IPS-18c (cell line): ENCODE measurements at regions not wholly inside any gene's neighbourhood (a gene's known extent, or its start where the extent isn't known, plus 50 kb on each side); places are given as distances from the start of the nearest gene placed in this dataset.

Experiments
- H3K4me3 ChIP-seq: 2 replicates; pipeline ENCODE4 v1.7.0; 2013; ENCODE audit warnings: low read depth, mild to moderate bottlenecking, low read length, moderate library complexity; ENCODE audit not compliant: insufficient read depth
- H3K9me3 ChIP-seq: one replicate; pipeline ENCODE4 v1.6.1; 2013; ENCODE audit warnings: mild to moderate bottlenecking, low read length, moderate library complexity; ENCODE audit not compliant: control insufficient read depth, insufficient read depth

DNA sequence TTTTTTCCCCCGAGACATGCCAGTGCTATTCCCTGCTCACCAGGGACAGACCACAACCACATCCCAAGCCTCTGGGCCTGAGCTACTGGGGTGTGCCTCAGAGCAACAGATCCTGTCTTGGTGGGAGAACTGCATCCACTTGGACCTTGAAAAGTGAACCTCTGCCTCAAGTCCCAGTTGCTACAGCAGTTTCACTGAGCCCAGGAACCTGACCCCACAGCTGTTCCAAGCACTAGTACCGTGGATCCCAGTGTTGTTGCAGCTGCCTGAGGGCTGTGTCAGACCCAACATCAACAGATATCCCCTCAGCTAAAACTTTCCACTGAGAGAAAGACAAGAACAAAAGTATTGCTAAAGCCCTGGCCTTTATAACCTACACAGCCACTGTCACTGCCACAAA is 373.0 kb downstream of the PLPP3 start:
- H3K9me3 ChIP-seq = no peaks in the 10 kb centered on the region
- H3K4me3 ChIP-seq = no peak overlapping the region

DNA sequence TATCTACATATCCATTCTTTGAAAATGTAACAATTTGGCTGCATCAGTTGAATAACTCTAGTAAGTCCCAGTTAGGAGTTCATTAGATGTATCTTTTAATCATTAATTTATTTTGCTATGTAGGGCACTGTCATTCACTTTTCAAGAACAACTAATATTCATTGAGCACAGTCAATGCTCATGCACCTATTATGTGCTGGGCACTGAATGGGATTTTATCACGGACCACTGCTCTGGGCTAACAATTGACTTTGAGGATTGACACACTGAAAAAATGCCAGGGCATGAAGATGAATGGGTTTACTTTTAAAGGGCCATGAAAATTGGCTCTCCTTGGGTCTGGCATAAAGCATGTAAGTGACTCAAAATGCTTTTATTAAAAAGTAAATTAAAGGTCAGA is 375.2 kb downstream of the PLPP3 start:
- H3K4me3 ChIP-seq = no peak overlapping the region
- no peaks in the 10 kb centered on the region for H3K9me3 ChIP-seq

DNA sequence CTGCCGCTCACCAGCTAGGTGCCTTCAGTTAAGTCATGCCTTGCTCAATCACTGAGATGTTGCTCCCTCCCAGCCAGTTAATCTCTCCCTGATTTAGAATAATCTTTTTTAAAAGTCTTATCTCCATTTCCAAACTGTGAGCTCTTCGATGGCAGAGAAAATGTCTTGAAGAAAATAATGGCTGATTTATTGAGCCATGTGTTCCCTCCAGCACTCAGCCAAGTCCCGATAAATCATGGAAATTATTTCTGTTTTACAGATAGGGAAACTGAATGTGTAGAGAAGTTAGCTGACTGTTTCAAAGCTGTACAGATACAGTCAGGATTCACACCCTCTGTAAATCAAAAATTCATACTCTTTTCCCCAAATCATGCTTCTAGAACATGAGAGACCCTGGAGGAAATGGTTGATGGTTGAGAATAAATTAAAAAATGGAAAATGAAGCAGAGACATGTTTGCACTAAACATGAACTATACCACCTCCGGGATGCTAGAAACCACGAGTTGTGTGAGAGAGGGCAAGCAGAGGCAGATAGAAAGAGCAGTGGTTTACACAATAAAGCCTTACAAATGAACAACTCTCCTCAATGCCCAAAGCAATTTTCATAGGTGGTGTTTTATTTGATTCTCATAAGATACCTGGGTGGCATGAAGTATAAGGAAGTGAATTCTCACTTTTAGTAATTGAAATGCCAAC is 376.4 kb downstream of the PLPP3 start:
- H3K4me3 ChIP-seq = no peak overlapping the region

DNA sequence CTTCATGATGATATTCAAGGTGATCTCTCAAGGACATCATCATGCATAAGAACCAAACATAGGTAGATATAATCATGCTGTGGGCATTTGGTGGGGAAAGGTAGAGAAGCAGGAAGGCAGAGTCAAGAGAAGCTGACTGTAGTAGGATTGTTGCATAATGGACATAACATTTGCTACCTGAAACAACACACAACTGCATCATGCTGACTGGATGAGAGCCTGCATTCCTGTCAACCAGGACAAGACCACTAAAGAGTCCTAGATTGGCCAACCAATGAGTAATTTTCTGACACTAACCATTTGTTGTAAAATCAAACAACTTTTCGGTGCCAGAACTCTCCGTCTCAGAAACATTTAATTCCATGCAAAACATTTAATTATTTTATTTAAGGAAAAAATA is 377.2 kb downstream of the PLPP3 start:
- Histone ChIP-seq H3K9me3 (no peaks in the 10 kb centered on the region), H3K4me3 (no peak overlapping the region)

More for the DNA sequence above, 376.4 kb downstream of the PLPP3 start:
- no peaks in the 10 kb centered on the region for H3K9me3 ChIP-seq

DNA sequence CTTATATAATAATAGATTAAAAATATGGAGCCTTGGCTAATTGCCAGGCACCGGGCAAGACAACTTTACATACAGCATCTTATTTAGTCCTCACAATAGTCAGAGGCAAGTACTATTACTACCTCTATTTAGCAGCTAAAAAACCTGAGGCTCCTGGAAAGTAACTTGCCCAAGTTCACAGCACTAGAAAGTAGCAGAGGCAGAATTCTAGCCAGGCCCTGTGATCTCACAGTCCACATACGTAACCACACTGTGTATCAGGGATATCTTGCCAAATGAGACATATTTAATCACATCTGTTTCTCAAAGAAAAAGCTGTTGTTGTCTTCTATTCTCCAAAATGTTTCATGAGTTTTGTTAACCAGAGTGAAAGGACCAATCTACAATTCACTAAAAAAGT is 378.5 kb downstream of the PLPP3 start:
- H3K4me3 ChIP-seq = no peak overlapping the region
- H3K9me3 ChIP-seq = no peaks in the 10 kb centered on the region

DNA sequence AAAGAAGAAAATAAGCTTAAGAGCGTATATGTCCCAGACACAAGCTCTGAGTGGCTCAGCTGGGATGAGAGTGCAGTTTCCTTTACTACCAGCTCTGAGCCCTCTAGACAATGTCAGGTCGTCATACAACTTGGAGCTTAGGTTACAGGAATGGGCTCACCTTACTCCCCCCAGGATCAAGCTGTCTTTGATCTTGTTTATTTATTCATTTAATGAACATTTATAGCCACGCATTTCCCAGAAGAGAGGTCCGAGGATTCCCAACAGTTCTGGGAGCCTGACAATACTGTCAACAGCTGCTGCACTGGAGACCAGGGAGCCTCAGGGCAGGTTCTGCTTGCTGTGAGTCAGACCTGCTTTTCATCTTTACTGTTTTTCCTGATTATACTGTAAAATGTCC is 378.9 kb downstream of the PLPP3 start:
- H3K9me3 ChIP-seq = no peaks in the 10 kb centered on the region
- H3K4me3 ChIP-seq = no peak overlapping the region

DNA sequence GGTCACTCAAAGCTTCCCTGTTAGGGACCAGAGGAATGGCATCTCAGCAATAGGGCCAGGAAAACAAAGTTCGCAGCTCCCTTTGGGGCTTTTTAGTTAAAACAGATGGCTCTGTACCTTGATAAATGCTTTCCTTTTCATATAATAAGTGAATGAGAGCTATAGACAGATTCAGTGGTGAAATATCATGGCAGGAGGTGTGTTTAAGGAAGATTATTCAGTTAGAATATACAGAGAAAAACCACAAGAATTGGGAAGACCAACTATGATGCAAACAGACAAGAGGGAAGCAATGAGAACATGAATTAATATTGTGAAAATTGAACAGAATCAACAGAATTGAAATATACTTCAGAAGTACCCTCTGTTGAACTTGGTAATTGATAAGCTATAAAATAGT is 379.4 kb downstream of the PLPP3 start:
- Histone ChIP-seq H3K9me3 (no peaks in the 10 kb centered on the region), H3K4me3 (no peak overlapping the region)

DNA sequence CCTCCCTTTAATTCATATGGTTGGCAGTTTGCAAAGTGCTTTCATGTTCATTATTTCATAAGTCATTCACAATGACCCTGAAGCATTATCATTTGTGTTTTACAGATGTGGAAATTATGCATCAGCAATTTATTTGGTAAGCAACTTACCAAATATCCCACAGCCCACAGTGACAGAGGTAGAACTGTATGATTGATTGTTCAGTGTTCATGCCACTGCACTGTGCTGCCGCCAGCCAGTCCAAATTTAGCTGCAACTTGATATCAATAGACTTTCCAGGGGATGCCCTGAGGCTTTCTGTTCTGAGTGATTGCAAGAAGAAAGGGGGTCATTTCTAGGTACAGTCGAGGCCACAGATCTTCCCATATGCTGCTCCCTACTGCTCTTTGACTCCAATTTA is 380.3 kb downstream of the PLPP3 start:
- H3K9me3 ChIP-seq = no peaks in the 10 kb centered on the region

DNA sequence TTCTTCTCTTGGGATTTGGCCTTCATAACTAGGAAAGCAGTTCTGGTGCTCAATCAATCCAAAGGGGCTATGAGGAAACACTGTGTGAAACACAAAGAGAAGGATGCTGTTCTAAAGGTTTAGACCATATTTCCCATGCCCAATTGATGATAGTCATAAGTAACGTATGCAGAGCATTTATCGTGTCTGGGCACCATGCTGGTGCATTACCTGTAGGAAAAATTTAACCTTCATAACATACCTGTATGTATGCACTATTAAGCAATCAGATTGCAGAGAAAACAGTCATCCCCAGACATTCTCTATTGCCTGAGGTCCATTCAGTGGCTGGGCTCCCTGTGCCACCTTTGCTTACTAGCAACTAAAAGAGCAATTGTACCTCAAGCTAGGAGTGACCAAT is 381.4 kb downstream of the PLPP3 start:
- no peaks in the 10 kb centered on the region for H3K9me3 ChIP-seq
- no peak overlapping the region for H3K4me3 ChIP-seq

More for the DNA sequence above, 380.3 kb downstream of the PLPP3 start:
- H3K4me3 ChIP-seq = no peak overlapping the region

DNA sequence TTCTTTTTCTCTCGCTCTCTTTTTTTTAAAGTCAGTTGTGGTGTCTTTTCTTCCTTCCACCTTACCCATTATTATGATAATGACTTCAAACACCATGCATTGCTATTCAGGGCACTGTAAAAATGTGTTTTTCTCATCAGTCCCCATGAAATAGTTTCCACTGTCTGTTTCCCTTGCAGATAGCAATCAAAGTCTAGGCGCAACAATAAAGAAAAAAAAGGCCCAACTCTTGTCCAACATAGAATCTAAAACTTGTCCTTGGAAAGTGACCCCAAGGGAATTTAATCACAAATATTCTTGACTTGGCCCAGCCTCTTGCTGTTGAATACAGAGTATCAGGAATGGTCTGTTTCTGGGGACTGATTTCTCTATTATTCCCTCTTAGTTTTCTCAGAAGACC is 382.5 kb downstream of the PLPP3 start:
- H3K9me3 ChIP-seq = no peaks in the 10 kb centered on the region

DNA sequence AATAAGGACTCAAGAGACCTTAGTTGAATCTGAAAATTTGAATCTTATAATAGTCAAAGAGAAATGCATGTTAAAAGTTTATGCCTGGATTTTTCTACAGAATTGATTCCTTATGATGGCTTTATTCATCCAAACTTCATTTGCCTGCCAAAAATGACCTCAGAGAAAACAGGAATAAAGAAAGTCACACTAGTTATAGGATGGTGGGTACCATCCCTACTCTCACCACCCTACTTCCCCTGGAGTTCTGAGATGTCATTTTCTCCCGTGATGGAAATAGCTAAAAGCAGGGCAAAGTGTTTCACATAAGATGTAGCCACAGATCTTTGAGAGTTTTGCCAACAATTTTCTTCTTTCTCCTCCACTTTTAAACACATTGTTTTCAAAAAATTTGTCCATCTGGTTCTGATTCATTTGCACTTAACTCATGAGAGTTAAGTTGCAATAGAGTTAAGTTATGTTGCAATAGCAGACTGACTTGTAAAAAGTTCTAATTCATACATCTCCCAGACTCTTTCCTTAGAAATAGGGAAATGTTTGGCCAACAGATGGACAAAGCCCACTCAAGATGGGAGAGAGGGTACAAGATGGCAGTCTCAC is 384.6 kb downstream of the PLPP3 start:
- Histone ChIP-seq H3K9me3 (no peaks in the 10 kb centered on the region), H3K4me3 (no peak overlapping the region)

More for the DNA sequence above, 382.5 kb downstream of the PLPP3 start:
- no peak overlapping the region for H3K4me3 ChIP-seq

DNA sequence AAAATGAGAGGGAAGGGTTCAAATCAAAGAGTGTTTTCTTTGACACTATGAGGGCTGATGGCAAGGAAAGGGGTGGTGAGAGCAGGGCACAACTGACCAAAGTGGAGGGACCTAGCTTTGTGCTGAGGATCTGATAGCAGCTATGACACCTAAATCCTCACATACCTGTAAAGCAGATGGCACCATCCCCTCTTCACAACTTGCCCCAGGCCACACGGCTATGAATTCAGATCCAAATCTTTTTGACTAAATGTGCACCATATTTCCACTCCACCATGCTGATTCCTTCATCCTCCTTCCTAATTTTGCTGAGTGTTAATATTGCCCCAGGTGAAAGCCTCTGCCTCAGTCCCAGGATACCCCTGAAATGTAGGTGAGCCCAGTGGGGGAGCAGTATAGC is 385.7 kb downstream of the PLPP3 start:
- Histone ChIP-seq H3K4me3 (no peak overlapping the region), H3K9me3 (no peaks in the 10 kb centered on the region)

DNA sequence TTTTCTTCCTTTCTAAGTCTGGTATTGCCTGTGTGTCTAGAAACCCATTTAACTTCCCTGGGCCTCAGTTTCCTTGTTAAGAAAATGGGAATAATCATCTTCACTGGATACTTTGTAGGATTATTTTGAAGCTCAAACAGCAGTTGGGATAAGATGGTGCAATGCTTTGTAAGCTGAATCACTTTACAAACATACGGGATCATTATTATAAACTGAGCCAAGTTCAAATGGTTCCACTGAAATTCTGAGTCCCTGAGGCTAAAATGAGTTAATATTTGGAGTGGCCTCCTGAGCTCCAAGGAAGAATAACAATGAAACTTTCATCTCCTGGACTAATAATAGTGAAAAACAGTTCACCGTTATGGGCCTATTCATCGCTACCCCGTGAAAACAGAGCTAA is 388.0 kb downstream of the PLPP3 start:
- H3K9me3 ChIP-seq = no peaks in the 10 kb centered on the region
- no peak overlapping the region for H3K4me3 ChIP-seq

DNA sequence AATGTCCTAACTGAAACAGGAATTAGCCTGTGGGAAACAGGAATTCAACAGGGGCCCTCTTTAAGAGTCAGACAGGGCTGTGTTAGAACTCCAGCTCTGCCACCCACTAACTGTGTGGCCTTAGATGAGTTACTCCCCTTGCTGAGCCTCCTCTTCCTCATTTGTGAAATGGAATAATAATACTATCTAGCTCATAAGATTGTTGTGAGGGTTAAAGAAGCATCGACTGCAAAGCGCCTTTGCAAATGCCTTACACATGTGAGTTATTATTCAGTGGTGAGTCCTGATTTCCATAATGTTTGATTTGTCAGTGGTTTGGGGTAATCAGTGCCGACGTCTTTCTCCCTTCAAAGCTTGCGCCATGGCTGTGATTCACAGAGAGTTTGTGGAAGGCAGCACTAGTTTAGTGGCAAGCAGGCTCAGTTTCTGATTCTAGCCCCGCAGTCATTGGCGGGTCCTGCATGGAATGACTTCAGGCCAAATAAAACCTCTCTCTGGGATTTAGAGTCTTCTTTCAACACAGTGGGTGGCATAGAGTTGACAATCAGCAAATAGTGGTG is 388.5 kb downstream of the PLPP3 start:
- Histone ChIP-seq H3K4me3 (no peak overlapping the region), H3K9me3 (no peaks in the 10 kb centered on the region)

DNA sequence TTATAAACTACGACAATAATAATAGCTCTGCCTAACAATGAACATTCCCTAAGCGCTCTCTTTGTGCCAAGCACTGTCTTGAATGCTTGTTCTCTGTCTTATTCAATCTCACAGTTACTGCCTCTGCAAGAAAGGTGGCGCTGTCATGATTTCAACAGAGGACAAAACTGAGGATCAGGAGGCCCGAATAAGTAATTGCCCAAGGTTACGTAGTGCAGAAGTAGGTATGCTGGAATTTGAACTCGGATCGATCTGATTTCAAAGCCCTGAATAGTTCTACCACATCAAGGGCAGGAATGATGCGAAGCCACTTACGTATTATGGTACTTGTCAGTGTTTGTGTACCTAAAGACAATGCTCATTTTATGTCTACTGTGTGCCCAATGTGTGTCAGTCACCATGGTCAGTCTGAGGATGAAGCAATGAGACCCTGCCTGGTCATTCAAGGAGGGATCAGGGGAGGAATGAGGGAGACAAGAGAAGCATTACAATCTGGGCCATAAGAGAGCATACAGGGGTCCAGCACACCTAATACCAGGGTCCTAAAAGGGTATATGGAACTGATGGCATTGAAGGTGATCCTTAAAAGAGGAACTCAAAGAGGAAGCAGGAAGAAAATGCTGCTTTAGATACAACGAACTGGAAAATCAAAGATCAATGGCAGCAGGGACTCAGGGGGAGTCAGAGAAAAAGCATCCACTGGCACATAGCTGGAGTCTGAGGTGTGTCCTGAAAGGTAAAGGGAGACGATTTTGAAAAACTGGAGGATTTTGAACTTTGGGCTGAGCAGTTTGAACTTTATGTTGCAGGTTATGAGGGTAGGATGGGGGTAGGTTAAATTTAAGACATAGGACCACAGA is 389.2 kb downstream of the PLPP3 start:
- no peak overlapping the region for H3K4me3 ChIP-seq
- no peaks in the 10 kb centered on the region for H3K9me3 ChIP-seq

DNA sequence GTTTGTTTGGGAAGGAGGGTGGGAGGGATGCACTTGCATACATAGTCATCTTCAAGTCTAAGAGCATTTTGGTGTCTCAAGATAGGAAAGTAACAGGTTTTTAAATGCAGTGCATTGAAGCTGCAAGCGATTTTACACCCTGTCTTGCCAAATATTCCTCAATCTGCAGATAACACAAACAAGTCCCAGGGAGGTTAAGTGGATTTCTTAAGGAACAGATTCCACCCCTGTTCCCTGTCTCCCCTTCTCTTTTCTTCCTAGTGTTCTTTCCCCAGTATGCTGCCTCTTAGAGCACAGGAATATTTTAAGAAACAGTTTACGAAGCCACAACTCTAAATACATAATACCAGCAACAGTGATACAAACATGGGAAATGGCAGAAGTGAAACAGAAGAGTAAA is 389.9 kb downstream of the PLPP3 start:
- Histone ChIP-seq H3K9me3 (no peaks in the 10 kb centered on the region), H3K4me3 (no peak overlapping the region)

DNA sequence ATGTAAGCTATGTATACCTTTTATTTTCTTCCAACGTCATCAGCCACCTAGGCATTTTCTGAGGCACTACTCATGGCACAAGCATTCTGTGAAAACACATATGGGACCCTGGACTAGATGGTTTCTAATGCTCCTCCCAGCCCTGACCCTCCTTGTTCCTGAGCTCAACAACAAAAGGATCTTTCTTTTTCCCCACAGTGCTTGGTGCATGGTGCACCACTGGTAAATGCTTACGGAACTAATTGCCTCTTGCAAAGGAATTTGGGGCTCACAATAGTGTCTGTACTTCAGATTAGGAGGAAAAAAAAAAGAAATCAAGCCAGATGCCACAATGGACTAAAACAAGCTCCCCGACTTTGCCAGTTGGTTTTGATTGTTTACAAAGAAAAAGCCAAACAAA is 390.5 kb downstream of the PLPP3 start:
- no peaks in the 10 kb centered on the region for H3K9me3 ChIP-seq
- no peak overlapping the region for H3K4me3 ChIP-seq

DNA sequence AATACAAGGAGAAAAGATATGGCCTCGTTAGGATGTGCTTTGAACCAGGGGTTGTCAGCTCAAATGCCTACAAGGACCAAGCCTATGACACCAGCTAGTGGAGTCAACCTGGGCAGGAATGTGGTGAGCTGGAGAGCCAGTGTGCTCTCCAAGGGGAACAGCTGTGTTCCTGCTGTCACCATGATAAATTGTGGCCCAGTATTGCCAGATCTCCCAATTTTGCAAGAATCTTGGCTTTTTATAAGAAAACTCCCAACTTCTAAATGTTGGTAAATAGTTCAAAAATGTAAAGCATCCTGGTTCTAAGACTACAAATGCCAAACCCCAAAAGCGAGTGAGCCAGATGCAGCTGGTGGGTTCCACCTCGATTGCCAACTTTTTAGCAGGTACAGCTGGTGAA is 391.1 kb downstream of the PLPP3 start:
- H3K9me3 ChIP-seq = no peaks in the 10 kb centered on the region
- no peak overlapping the region for H3K4me3 ChIP-seq
